ENCODE measurements at regions not wholly inside any gene's neighbourhood (a gene's known extent, or its start where the extent isn't known, plus 50 kb on each side); places are given as distances from the start of the nearest gene placed in this dataset.

DNA sequence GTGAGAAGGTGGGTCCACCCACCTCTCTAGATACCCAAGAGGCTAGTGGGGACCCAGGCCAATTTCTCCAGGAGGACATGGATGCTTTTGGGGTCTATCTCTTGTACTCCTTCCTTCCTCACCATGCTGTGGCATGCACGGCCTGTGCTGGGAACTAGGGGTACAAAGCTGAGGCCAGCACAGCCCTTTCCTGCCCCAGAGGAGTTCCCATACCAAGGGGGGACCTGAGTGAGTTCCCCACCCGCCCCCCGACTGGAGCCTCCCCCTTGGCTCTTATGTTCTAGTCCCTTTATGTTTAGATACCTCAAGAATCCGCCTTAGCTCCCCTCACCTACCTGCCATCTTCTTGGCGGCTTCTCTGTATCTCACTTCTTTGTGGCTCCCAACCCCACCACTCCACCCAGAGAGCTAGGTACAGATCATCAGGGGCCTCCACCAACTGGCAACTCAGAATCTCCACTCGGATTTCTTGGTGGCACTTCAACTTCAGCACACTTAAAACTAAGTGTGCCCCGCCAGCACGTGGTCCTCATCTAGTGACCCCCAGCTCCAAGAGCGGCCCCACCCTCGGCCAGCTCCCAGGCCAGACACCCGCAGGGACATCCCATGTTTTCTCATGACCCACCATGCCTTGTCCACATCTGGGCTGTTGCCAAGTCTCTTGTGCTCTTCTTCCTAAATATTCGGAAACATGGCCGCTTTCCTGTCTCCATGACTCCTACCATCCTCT, 115.2 kb upstream of the RTL1 start:
- no TSS peak for BruUV-seq (replicated peaks)
- DNase-seq (ENCODE audit: low spot score): no peak
- Histone ChIP-seq H3K4me3 (ENCODE audit: low read depth, low read length, poor library complexity, severe bottlenecking) (no peak overlapping the region), H3K9me2 (ENCODE audit: insufficient read depth, low read length) (no peaks in the 10 kb centered on the region), H3K9me3 (ENCODE audit: low read length) (no peaks in the 10 kb centered on the region), H3K27ac (ENCODE audit: low read depth, low read length, poor library complexity, severe bottlenecking) (no peak overlapping the region), H3K36me3 (ENCODE audit: insufficient read depth, low read length) (no peaks in the 10 kb centered on the region), H2AFZ (ENCODE audit: low read length) (no peak overlapping the region), H3K4me2 (ENCODE audit: low read length) (no peak overlapping the region), H3K79me2 (ENCODE audit: insufficient read depth, low read depth, low read length) (no peaks in the 10 kb centered on the region), H3K4me1 (ENCODE audit: insufficient read depth, low read length, poor library complexity, severe bottlenecking) (no peaks in the 10 kb centered on the region), H4K20me1 (ENCODE audit: insufficient read depth, low read length) (no peaks in the 10 kb centered on the region)
- ChIA-PET POLR2A (no interaction called here), CTCF (ENCODE audit: unreplicated experiment) (interaction anchor here (0.5 kb wide), 1 partner anchor 765 kb away, joined by 3 read pairs; no protein-coding TSS in a partner anchor)
- intact Hi-C loops (cut with micrococcal nuclease; ENCODE audit: unreplicated experiment): no loop called here
- TF ChIP-seq, protein P1, sequence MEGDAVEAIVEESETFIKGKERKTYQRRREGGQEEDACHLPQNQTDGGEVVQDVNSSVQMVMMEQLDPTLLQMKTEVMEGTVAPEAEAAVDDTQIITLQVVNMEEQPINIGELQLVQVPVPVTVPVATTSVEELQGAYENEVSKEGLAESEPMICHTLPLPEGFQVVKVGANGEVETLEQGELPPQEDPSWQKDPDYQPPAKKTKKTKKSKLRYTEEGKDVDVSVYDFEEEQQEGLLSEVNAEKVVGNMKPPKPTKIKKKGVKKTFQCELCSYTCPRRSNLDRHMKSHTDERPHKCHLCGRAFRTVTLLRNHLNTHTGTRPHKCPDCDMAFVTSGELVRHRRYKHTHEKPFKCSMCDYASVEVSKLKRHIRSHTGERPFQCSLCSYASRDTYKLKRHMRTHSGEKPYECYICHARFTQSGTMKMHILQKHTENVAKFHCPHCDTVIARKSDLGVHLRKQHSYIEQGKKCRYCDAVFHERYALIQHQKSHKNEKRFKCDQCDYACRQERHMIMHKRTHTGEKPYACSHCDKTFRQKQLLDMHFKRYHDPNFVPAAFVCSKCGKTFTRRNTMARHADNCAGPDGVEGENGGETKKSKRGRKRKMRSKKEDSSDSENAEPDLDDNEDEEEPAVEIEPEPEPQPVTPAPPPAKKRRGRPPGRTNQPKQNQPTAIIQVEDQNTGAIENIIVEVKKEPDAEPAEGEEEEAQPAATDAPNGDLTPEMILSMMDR (conservative IDR thresholded peaks at IDR 0.05; ENCODE audit: low read length): no peak
- TF ChIP-seq EZH2phosphoT487 (IDR thresholded peaks at IDR 0.05; ENCODE audit: borderline replicate concordance, low read depth, low read length): no peak

DNA sequence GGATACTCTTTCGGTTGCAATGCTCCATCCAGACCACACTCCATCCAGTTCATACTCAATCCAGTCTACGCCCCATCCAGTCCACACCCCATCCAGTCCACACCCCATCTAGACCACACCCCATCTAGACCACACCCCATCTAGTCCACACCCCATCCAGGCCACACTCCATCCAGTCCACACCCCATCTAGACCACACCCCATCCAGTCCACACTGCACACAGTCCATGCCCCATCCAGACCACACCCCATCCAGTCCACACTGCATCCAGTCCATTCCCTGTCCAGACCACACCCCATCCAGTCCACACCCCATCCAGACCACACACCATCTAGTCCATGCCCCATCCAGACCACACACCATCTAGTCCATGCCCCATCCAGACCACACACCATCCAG, 116.0 kb upstream of the RTL1 start:
- DNase-seq (ENCODE audit: low spot score): no peak
- Histone ChIP-seq H3K4me2 (ENCODE audit: low read length) (no peak overlapping the region), H3K27ac (ENCODE audit: low read depth, low read length, poor library complexity, severe bottlenecking) (no peak overlapping the region), H3K4me1 (ENCODE audit: insufficient read depth, low read length, poor library complexity, severe bottlenecking) (no peaks in the 10 kb centered on the region), H3K79me2 (ENCODE audit: insufficient read depth, low read depth, low read length) (no peaks in the 10 kb centered on the region), H4K20me1 (ENCODE audit: insufficient read depth, low read length) (no peaks in the 10 kb centered on the region), H3K36me3 (ENCODE audit: insufficient read depth, low read length) (no peaks in the 10 kb centered on the region), H3K9me2 (ENCODE audit: insufficient read depth, low read length) (no peaks in the 10 kb centered on the region), H3K4me3 (ENCODE audit: low read depth, low read length, poor library complexity, severe bottlenecking) (no peak overlapping the region), H2AFZ (ENCODE audit: low read length) (no peak overlapping the region), H3K9me3 (ENCODE audit: low read length) (no peaks in the 10 kb centered on the region)
- ChIA-PET POLR2A (no interaction called here), CTCF (ENCODE audit: unreplicated experiment) (no interaction called here)
- TF ChIP-seq, protein P1 (conservative IDR thresholded peaks at IDR 0.05; ENCODE audit: low read length): no peak
- TF ChIP-seq EZH2phosphoT487 (IDR thresholded peaks at IDR 0.05; ENCODE audit: borderline replicate concordance, low read depth, low read length): no peak
- no TSS peak for BruUV-seq (replicated peaks)
- intact Hi-C loops (cut with micrococcal nuclease; ENCODE audit: unreplicated experiment): no loop called here

DNA sequence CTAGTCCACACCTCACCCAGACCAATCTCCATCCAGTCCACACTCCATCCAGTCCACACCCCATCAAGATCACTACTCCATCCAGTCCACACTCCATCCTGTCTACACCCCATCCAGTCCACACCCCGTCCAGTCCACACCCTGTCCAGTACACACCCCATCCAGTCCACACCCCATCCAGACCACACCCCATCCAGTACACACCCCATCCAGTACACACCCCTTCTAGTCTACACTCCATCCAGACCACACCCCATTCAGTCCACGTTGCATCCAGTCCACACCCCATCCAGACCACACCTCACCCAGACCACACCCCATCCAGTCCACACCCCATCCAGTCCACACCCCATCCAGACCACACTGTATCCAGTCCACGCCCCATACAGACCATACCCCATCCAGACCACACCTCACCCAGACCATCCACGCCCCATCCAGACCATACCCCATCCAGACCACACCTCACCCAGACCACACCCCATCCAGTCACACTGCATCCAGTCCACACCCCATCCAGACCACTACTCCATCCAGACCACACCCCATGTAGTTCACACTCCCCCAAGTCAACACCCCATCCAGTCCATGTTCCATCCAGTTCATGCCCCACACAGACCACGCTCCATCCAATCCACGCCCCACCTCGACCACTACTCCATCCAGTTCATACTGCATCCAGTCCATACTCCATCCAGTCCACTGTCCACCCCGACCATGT, 116.6 kb upstream of the RTL1 start:
- no peak for DNase-seq (ENCODE audit: low spot score)
- Histone ChIP-seq H3K9me3 (ENCODE audit: low read length) (no peaks in the 10 kb centered on the region), H3K4me2 (ENCODE audit: low read length) (no peak overlapping the region), H3K4me1 (ENCODE audit: insufficient read depth, low read length, poor library complexity, severe bottlenecking) (no peaks in the 10 kb centered on the region), H3K27ac (ENCODE audit: low read depth, low read length, poor library complexity, severe bottlenecking) (no peak overlapping the region), H2AFZ (ENCODE audit: low read length) (no peak overlapping the region), H3K9me2 (ENCODE audit: insufficient read depth, low read length) (no peaks in the 10 kb centered on the region), H3K4me3 (ENCODE audit: low read depth, low read length, poor library complexity, severe bottlenecking) (no peak overlapping the region), H3K36me3 (ENCODE audit: insufficient read depth, low read length) (no peaks in the 10 kb centered on the region), H4K20me1 (ENCODE audit: insufficient read depth, low read length) (no peaks in the 10 kb centered on the region), H3K79me2 (ENCODE audit: insufficient read depth, low read depth, low read length) (no peaks in the 10 kb centered on the region)
- POLR2A ChIA-PET: no interaction called here
- intact Hi-C loops (cut with micrococcal nuclease; ENCODE audit: unreplicated experiment): no loop called here
- TF ChIP-seq, protein P1 (conservative IDR thresholded peaks at IDR 0.05; ENCODE audit: low read length): no peak
- TF ChIP-seq EZH2phosphoT487 (IDR thresholded peaks at IDR 0.05; ENCODE audit: borderline replicate concordance, low read depth, low read length): no peak
- no TSS peak for BruUV-seq (replicated peaks)
- CTCF ChIA-PET (ENCODE audit: unreplicated experiment): no interaction called here

Data from OCI-LY7 (cell line).